ENCODE measurements at regions not wholly inside any gene's neighbourhood (a gene's known extent, or its start where the extent isn't known, plus 50 kb on each side); places are given as distances from the start of the nearest gene placed in this dataset.

DNA sequence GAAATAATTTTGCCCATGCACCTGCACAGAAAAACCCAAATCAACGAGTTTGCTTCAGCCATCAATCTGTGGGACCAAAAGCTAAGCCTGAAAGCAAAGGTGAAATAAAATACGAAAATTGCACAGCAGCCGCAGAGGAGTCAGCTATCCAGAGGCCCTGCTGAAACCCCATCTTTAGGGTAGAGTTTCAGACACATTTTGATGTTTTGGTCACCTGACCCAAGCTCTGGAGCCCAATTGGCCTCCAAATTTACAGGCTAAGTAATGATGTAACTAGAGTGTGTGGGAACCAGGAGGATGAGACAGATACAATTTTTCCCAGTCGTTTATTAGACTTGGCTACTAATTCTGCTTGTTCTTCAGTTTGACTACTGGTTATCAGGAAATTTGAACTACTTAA is 308.6 kb upstream of the ATP11B start:
- no peak overlapping the region for H3K27ac ChIP-seq
- DNase-seq (no peak), ATAC-seq (no peak)
- H3K4me3 ChIP-seq, result no peak overlapping the region
- no peaks in the 10 kb centered on the region for H3K36me3 ChIP-seq (replicated peaks in 1 of 2; ENCODE audit: insufficient read depth in 1 of 2, low read depth in 2 of 2)
- H3K27me3 ChIP-seq, result no peaks in the 10 kb centered on the region
- no peaks in the 10 kb centered on the region for H3K9me3 ChIP-seq
- intact Hi-C loops (cut with DNase I), result no loop called here
- WGBS, 2 donors, result 60 to 65% methylated on average over 4 of the region's 4 CpGs
- no peak for TF ChIP-seq POLR2A (IDR thresholded peaks at IDR 0.05)
- TF ChIP-seq CTCF (IDR thresholded peaks at IDR 0.05), result no peak
- no peaks in the 10 kb centered on the region for H3K4me1 ChIP-seq

- TF ChIP-seq POLR2A (IDR thresholded peaks at IDR 0.05), result no peak
- TF ChIP-seq CTCF (IDR thresholded peaks at IDR 0.05), result no peak
- 35 to 44% methylated on average over 3 of the region's 3 CpGs for WGBS, 2 donors
- ATAC-seq, result no peak
- Histone ChIP-seq H3K27me3 (no peaks in the 10 kb centered on the region), H3K27ac (no peak overlapping the region), H3K4me3 (no peak overlapping the region), H3K9me3 (no peaks in the 10 kb centered on the region), H3K4me1 (no peaks in the 10 kb centered on the region), H3K36me3 (replicated peaks in 1 of 2; ENCODE audit: insufficient read depth in 1 of 2, low read depth in 2 of 2) (no peaks in the 10 kb centered on the region)
- DNase-seq, result no peak
- intact Hi-C loops (cut with DNase I), result no loop called here
These were observed 308.0 kb upstream of the ATP11B start for GRCh38 chr3:182485301-182485700.

- ATAC-seq (no peak), DNase-seq (no peak)
- 53% methylated on average over 4 of the region's 4 CpGs for WGBS, 2 donors
- H3K36me3 ChIP-seq (replicated peaks in 1 of 2; ENCODE audit: insufficient read depth in 1 of 2, low read depth in 2 of 2), result no peaks in the 10 kb centered on the region
- no peak overlapping the region for H3K27ac ChIP-seq
- no peak overlapping the region for H3K4me3 ChIP-seq
- no peaks in the 10 kb centered on the region for H3K27me3 ChIP-seq
- intact Hi-C loops (cut with DNase I), result no loop called here
- H3K9me3 ChIP-seq, result no peaks in the 10 kb centered on the region
- TF ChIP-seq POLR2A (IDR thresholded peaks at IDR 0.05) (no peak), CTCF (IDR thresholded peaks at IDR 0.05) (no peak)
- H3K4me1 ChIP-seq, result no peaks in the 10 kb centered on the region
These were observed 306.8 kb upstream of the ATP11B start for GRCh38 chr3:182486463-182486862.

- TF ChIP-seq CTCF (IDR thresholded peaks at IDR 0.05), result no peak
- TF ChIP-seq POLR2A (IDR thresholded peaks at IDR 0.05), result no peak
- no peaks in the 10 kb centered on the region for H3K36me3 ChIP-seq (replicated peaks in 1 of 2; ENCODE audit: insufficient read depth in 1 of 2, low read depth in 2 of 2)
- H3K4me1 ChIP-seq, result no peaks in the 10 kb centered on the region
- H3K27me3 ChIP-seq, result no peaks in the 10 kb centered on the region
- no peak overlapping the region for H3K27ac ChIP-seq
- no peak overlapping the region for H3K4me3 ChIP-seq
- no peaks in the 10 kb centered on the region for H3K9me3 ChIP-seq
- 72 to 88% methylated on average over 3 of the region's 3 CpGs for WGBS, 2 donors
- DNase-seq, result no peak
- no peak for ATAC-seq
- intact Hi-C loops (cut with DNase I), result no loop called here
These were observed 306.2 kb upstream of the ATP11B start for GRCh38 chr3:182487143-182487542.

DNA sequence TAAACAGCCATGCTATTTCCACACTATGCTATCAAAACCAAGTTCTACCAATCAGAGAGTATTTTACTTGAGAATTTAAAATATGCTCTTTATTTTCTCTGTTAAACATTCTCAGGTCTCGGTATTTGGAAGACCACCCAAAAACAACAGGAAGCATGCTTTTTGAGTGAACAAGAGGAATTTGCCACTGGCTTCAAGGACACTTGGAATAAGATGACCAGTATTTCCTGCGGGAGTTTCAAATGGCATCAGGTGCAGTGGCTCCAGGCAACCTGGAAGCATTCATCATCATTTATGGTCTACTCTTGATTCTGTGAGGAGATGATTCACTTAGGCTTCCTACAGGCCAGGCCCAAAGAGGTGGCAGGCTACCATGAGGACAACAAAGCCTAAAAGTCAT is 305.7 kb upstream of the ATP11B start:
- WGBS, 2 donors, result 85 to 91% methylated on average over 2 of the region's 2 CpGs
- intact Hi-C loops (cut with DNase I), result no loop called here
- DNase-seq (no peak), ATAC-seq (no peak)
- Histone ChIP-seq H3K27ac (no peak overlapping the region), H3K36me3 (replicated peaks in 1 of 2; ENCODE audit: insufficient read depth in 1 of 2, low read depth in 2 of 2) (no peaks in the 10 kb centered on the region), H3K4me3 (no peak overlapping the region), H3K9me3 (no peaks in the 10 kb centered on the region), H3K4me1 (no peaks in the 10 kb centered on the region), H3K27me3 (no peaks in the 10 kb centered on the region)
- TF ChIP-seq POLR2A (IDR thresholded peaks at IDR 0.05) (no peak), CTCF (IDR thresholded peaks at IDR 0.05) (no peak)

All from body of pancreas (tissue), 4 donors.